HL-60 (cell line): ENCODE measurements at regions not wholly inside any gene's neighbourhood (a gene's known extent, or its start where the extent isn't known, plus 50 kb on each side); places are given as distances from the start of the nearest gene placed in this dataset.

Experiments
- DNase-seq, 2 experiments: peaks; one replicate each; pipeline ENCODE4 v3.0.0-alpha.2; 2010 to 2020; ENCODE audit warnings: low read depth in 1 of 2, low spot score in 1 of 2
- H3K27ac ChIP-seq: fragments of 250-450 bp; sonication (Bioruptor Pico); replicated peaks from 2 replicates; pipeline ENCODE4 v1.5.1; 2020; ENCODE audit warnings: mild to moderate bottlenecking, moderate library complexity
- H3K27me3 ChIP-seq: fragments of 250-450 bp; sonication (Bioruptor Pico); 2 replicates; pipeline ENCODE4 v1.5.1; 2021; ENCODE audit warnings: mild to moderate bottlenecking, moderate library complexity; ENCODE audit not compliant: insufficient read depth, poor library complexity, severe bottlenecking
- H3K4me3 ChIP-seq: replicated peaks from 2 replicates; pipeline ENCODE4 v1.5.1; 2011; ENCODE audit warnings: mild to moderate bottlenecking, control low read depth, low read length; ENCODE audit not compliant: insufficient read depth
- CTCF ChIP-seq: IDR thresholded peaks from one replicate; pipeline ENCODE4 v1.5.1; 2011; ENCODE audit warnings: low read length, control low read depth, inconsistent platforms; ENCODE audit not compliant: insufficient read depth
- GABPA ChIP-seq: IDR thresholded peaks from 2 replicates; pipeline ENCODE4 v1.6.1; 2012; ENCODE audit warnings: low read depth
- POLR2AphosphoS5 ChIP-seq: IDR thresholded peaks from 2 replicates; pipeline ENCODE4 v1.6.1; 2012; ENCODE audit warnings: low read depth
- REST ChIP-seq: IDR thresholded peaks from 2 replicates; pipeline ENCODE4 v1.6.1; 2012; ENCODE audit warnings: low read depth; ENCODE audit not compliant: insufficient replicate concordance
- SPI1 ChIP-seq: IDR thresholded peaks from 2 replicates; pipeline ENCODE4 v1.6.1; 2012; ENCODE audit warnings: low read depth, mild to moderate bottlenecking, borderline replicate concordance

GRCh38 chr5:54404568-54404967, 50.9 kb upstream of the HSPB3 start:
- Histone ChIP-seq H3K27ac (no peak overlapping the region), H3K27me3 (no peaks in the 10 kb centered on the region), H3K4me3 (no peak overlapping the region)
- no peak for DNase-seq
- TF ChIP-seq REST (no peak), GABPA (no peak), SPI1 (no peak), POLR2AphosphoS5 (no peak), CTCF (no peak)

GRCh38 chr5:54403885-54404416, 51.5 kb upstream of the HSPB3 start:
- TF ChIP-seq SPI1 (no peak), GABPA (no peak), CTCF (no peak), REST (no peak), POLR2AphosphoS5 (no peak)
- Histone ChIP-seq H3K27me3 (no peaks in the 10 kb centered on the region), H3K4me3 (no peak overlapping the region), H3K27ac (no peak overlapping the region)
- DNase-seq: no peak

DNA sequence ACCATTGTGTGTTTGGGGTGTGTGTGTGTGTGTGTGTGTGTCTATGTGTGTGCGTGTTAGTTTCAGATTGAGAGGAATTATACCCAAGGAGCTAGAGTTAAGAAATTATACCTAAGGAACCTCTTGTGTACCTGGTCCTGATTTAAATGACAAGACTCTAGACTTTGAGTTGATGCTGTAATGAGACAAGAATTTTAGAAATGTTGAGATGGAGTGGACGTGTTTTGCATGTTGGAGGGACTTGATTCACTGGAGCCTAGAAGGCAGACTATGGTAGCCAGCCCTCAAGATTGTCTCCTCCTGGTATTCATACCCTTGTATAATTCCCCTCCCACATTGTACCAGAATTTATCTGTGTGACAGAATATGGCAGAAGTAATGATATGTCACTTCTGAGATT, 52.4 kb upstream of the HSPB3 start:
- Histone ChIP-seq H3K27me3 (no peaks in the 10 kb centered on the region), H3K27ac (no peak overlapping the region), H3K4me3 (no peak overlapping the region)
- DNase-seq: no peak
- TF ChIP-seq SPI1: no peak
- TF ChIP-seq CTCF: no peak
- no peak for TF ChIP-seq REST
- TF ChIP-seq POLR2AphosphoS5: no peak
- no peak for TF ChIP-seq GABPA
